Islet precursor cell (in vitro differentiated cells): ENCODE measurements at regions not wholly inside any gene's neighbourhood (a gene's known extent, or its start where the extent isn't known, plus 50 kb on each side); places are given as distances from the start of the nearest gene placed in this dataset.
"Not testable (repeated sequence)": the region's sequence is repeated elsewhere in the genome, so short reads cannot be mapped to it uniquely, and the experiment has no call there.

Source experiments
- DNase-seq: peaks from one replicate; pipeline ENCODE4 v3.0.0-alpha.2; 2018

GRCh38 chrX:13518126-13518525 lies 51.3 kb upstream of the EGFL6 start:
- DNase-seq, result no peak

GRCh38 chrX:13515211-13515930 lies 54.0 kb upstream of the EGFL6 start:
- no peak for DNase-seq

- no peak for DNase-seq
These were observed 57.5 kb upstream of the EGFL6 start for GRCh38 chrX:13511944-13512330.

GRCh38 chrX:13511241-13511943 lies 58.0 kb upstream of the EGFL6 start:
- DNase-seq, result no peak

- DNase-seq, result no peak
These were observed 61.5 kb upstream of the EGFL6 start for GRCh38 chrX:13507893-13508292.

- no peak for DNase-seq
These were observed 62.8 kb upstream of the EGFL6 start for GRCh38 chrX:13506574-13506973.

- DNase-seq, result no peak
These were observed 66.8 kb upstream of the EGFL6 start for GRCh38 chrX:13502590-13502989.

- no peak for DNase-seq
These were observed 69.7 kb upstream of the EGFL6 start for GRCh38 chrX:13499736-13500135.

GRCh38 chrX:13498238-13498637 lies 71.2 kb upstream of the EGFL6 start:
- DNase-seq, result no peak

- DNase-seq, result no peak
These were observed 74.2 kb upstream of the EGFL6 start for GRCh38 chrX:13495232-13495631.

GRCh38 chrX:13494562-13494961 lies 74.8 kb upstream of the EGFL6 start:
- DNase-seq, result no peak

GRCh38 chrX:13493659-13494058 lies 75.7 kb upstream of the EGFL6 start:
- DNase-seq, result no peak

- DNase-seq, result no peak
These were observed 77.1 kb upstream of the EGFL6 start for GRCh38 chrX:13492286-13492685.

GRCh38 chrX:13491061-13491460 lies 78.3 kb upstream of the EGFL6 start:
- DNase-seq, result no peak

GRCh38 chrX:13489454-13489853 lies 79.9 kb upstream of the EGFL6 start:
- DNase-seq, result no peak

GRCh38 chrX:13487731-13488505 lies 81.5 kb upstream of the EGFL6 start:
- peak; percentile 86 for DNase-seq

- peak; percentile 9 for DNase-seq
These were observed 84.2 kb upstream of the EGFL6 start for GRCh38 chrX:13485167-13485566.

- DNase-seq, result no peak
These were observed 85.6 kb upstream of the EGFL6 start for GRCh38 chrX:13483773-13484172.

- no peak for DNase-seq
These were observed 86.5 kb upstream of the EGFL6 start for GRCh38 chrX:13482746-13483541.

- DNase-seq, result not testable (repeated sequence)
These were observed 88.6 kb upstream of the EGFL6 start for GRCh38 chrX:13480780-13481179.

GRCh38 chrX:13479452-13479813 lies 90.0 kb upstream of the EGFL6 start:
- no peak for DNase-seq

- no peak for DNase-seq
These were observed 90.5 kb upstream of the EGFL6 start for GRCh38 chrX:13478740-13479451.
